ENCODE measurements at regions not wholly inside any gene's neighbourhood (a gene's known extent, or its start where the extent isn't known, plus 50 kb on each side); places are given as distances from the start of the nearest gene placed in this dataset.

- TF ChIP-seq POLR2A (IDR thresholded peaks at IDR 0.05) (no peak), CTCF (IDR thresholded peaks at IDR 0.05 in 8 of 11, conservative IDR thresholded peaks at IDR 0.05 in 3 of 11) (no peak)
Observed at GRCh38 chr1:188062456-188062855, 1233.7 kb downstream of the PLA2G4A start.
